Lower leg skin (tissue), 4 donors: ENCODE measurements at regions not wholly inside any gene's neighbourhood (a gene's known extent, or its start where the extent isn't known, plus 50 kb on each side); places are given as distances from the start of the nearest gene placed in this dataset.

Experiments used
- DNase-seq, 2 donors: peaks; one replicate each; pipeline ENCODE4 v3.0.0-alpha.2; 2019; ENCODE audit warnings: low spot score in 2 of 2
- H3K4me3 ChIP-seq: fragments of 200-600 bp; sonication (generic); 2 replicates; pipeline ENCODE4 v1.5.1; 2017; ENCODE audit warnings: mild to moderate bottlenecking, low read depth; ENCODE audit not compliant: poor library complexity, severe bottlenecking
- CTCF ChIP-seq, 3 donors: fragments of 450-650 bp; IDR thresholded peaks; one replicate each; pipeline ENCODE4 v1.5.1; 2016; ENCODE audit warnings: antibody characterized with exemption in 3 of 3, mild to moderate bottlenecking in 3 of 3, moderate library complexity in 2 of 3
- POLR2A ChIP-seq, 2 donors: fragments of 450-650 bp; IDR thresholded peaks; one replicate each; pipeline ENCODE4 v1.6.1; 2016 to 2017; ENCODE audit warnings: antibody characterized with exemption in 2 of 2, mild to moderate bottlenecking in 1 of 2, moderate library complexity in 1 of 2
- WGBS, 2 donors: methylation state at CpG; one replicate each; pipeline ENCODE4 v1.1.5; 2018; 5-methylcytosine and 5-hydroxymethylcytosine counted together
- intact Hi-C: fragments of 100-400 bp; cut with DNase I; formaldehyde crosslinking; loops from one replicate; pipeline ENCODE4 v1.15.0; 2023; ENCODE audit warnings: low total_unique reads

- 73 to 76% methylated on average over 3 of the region's 3 CpGs for WGBS, 2 donors
- intact Hi-C loops, result no loop called here
- no peak overlapping the region for H3K4me3 ChIP-seq
- DNase-seq, result no peak
- TF ChIP-seq CTCF (IDR thresholded peaks at IDR 0.05), result no peak
- no peak for TF ChIP-seq POLR2A (IDR thresholded peaks at IDR 0.05)
These were observed 578.9 kb downstream of the HAO1 start for GRCh38 chr20:7361321-7361720.

- 70 to 90% methylated on average over 3 of the region's 3 CpGs for WGBS, 2 donors
- no peak overlapping the region for H3K4me3 ChIP-seq
- TF ChIP-seq POLR2A (IDR thresholded peaks at IDR 0.05) (no peak), CTCF (IDR thresholded peaks at IDR 0.05) (no peak)
- no peak for DNase-seq
- intact Hi-C loops, result no loop called here
These were observed 578.3 kb downstream of the HAO1 start for GRCh38 chr20:7361931-7362330.

- TF ChIP-seq CTCF (IDR thresholded peaks at IDR 0.05) (no peak), POLR2A (IDR thresholded peaks at IDR 0.05) (no peak)
- 56 to 58% methylated on average over 2 of the region's 2 CpGs for WGBS, 2 donors
- DNase-seq, result no peak
- no peak overlapping the region for H3K4me3 ChIP-seq
- intact Hi-C loops, result no loop called here
These were observed 577.7 kb downstream of the HAO1 start for GRCh38 chr20:7362601-7363000.

GRCh38 chr20:7366189-7366588, 574.1 kb downstream of the HAO1 start:
- TF ChIP-seq CTCF (IDR thresholded peaks at IDR 0.05) (no peak), POLR2A (IDR thresholded peaks at IDR 0.05) (no peak)
- intact Hi-C loops, result no loop called here
- no peak for DNase-seq
- no peak overlapping the region for H3K4me3 ChIP-seq
- WGBS, 2 donors, result 92 to 97% methylated on average over 1 of the region's 1 CpG

GRCh38 chr20:7371518-7372163, 568.6 kb downstream of the HAO1 start:
- H3K4me3 ChIP-seq, result no peak overlapping the region
- no peak for DNase-seq
- WGBS, 2 donors, result 39 to 42% methylated on average over 3 of the region's 3 CpGs
- intact Hi-C loops, result no loop called here
- TF ChIP-seq CTCF (IDR thresholded peaks at IDR 0.05) (no peak), POLR2A (IDR thresholded peaks at IDR 0.05) (no peak)

GRCh38 chr20:7375905-7376304, 564.4 kb downstream of the HAO1 start:
- no peak for TF ChIP-seq CTCF (IDR thresholded peaks at IDR 0.05)
- intact Hi-C loops, result no loop called here
- H3K4me3 ChIP-seq, result no peak overlapping the region
- 52 to 54% methylated on average over 4 of the region's 4 CpGs for WGBS, 2 donors
- DNase-seq, result no peak
